Mesenchymal stem cell (in vitro differentiated cells and primary cell): ENCODE measurements at regions not wholly inside any gene's neighbourhood (a gene's known extent, or its start where the extent isn't known, plus 50 kb on each side); places are given as distances from the start of the nearest gene placed in this dataset.

Source experiments
- DNase-seq: peaks from one replicate; pipeline ENCODE4 v3.0.0-alpha.2; 2013
- H2AFZ ChIP-seq: one replicate; pipeline ENCODE4 v1.6.1; 2013; ENCODE audit warnings: low read depth, mild to moderate bottlenecking, control low read depth, inconsistent platforms, low read length, moderate library complexity
- H2AK5ac ChIP-seq: 2 replicates; pipeline ENCODE4 v1.6.1; 2013; ENCODE audit warnings: low read length, moderate library complexity, mild to moderate bottlenecking, inconsistent platforms; ENCODE audit not compliant: severe bottlenecking
- H2BK120ac ChIP-seq: one replicate; pipeline ENCODE4 v1.6.1; 2013; ENCODE audit warnings: low read depth, mild to moderate bottlenecking, inconsistent platforms, low read length, moderate library complexity
- H2BK12ac ChIP-seq, 2 experiments: one replicate each; pipeline ENCODE4 v1.6.1; 2013; ENCODE audit warnings: inconsistent platforms in 2 of 2, low read length in 2 of 2, mild to moderate bottlenecking in 2 of 2, moderate library complexity in 2 of 2, control low read depth in 1 of 2
- H2BK15ac ChIP-seq: one replicate; pipeline ENCODE4 v1.6.1; 2013; ENCODE audit warnings: mild to moderate bottlenecking, low read depth, inconsistent platforms; ENCODE audit not compliant: poor library complexity, severe bottlenecking
- H2BK5ac ChIP-seq: 2 replicates; pipeline ENCODE4 v1.6.1; 2013; ENCODE audit warnings: low read depth, mild to moderate bottlenecking, low read length, control low read depth, inconsistent platforms; ENCODE audit not compliant: poor library complexity, severe bottlenecking
- H3K14ac ChIP-seq, 2 experiments: one replicate each; pipeline ENCODE4 v1.6.1; 2013; ENCODE audit warnings: inconsistent platforms in 2 of 2, low read length in 2 of 2, control low read depth in 1 of 2, mild to moderate bottlenecking in 1 of 2, moderate library complexity in 1 of 2
- H3K18ac ChIP-seq, 2 experiments: one replicate each; pipeline ENCODE4 v1.6.1; 2013; ENCODE audit warnings: inconsistent platforms in 2 of 2, low read length in 2 of 2, control low read depth in 1 of 2, low read depth in 1 of 2, mild to moderate bottlenecking in 1 of 2
- H3K23ac ChIP-seq, 2 experiments: one replicate each; pipeline ENCODE4 v1.6.1; 2013; ENCODE audit warnings: inconsistent platforms in 2 of 2, low read length in 2 of 2, mild to moderate bottlenecking in 2 of 2, moderate library complexity in 2 of 2, control low read depth in 1 of 2
- H3K27ac ChIP-seq: 2 replicates; pipeline ENCODE4 v1.5.1; 2013; ENCODE audit warnings: mild to moderate bottlenecking, moderate library complexity, low read length, control low read depth, inconsistent platforms; ENCODE audit not compliant: poor library complexity, severe bottlenecking
- H3K27me3 ChIP-seq, 2 experiments: 2 replicates each; pipeline versions ENCODE4 v1.6.1 to v1.7.0; 2013; ENCODE audit warnings: low read length in 2 of 2, mild to moderate bottlenecking in 2 of 2, moderate library complexity in 2 of 2, control low read depth in 1 of 2, inconsistent platforms in 1 of 2; ENCODE audit not compliant: control insufficient read depth in 1 of 2, insufficient read depth in 1 of 2
- H3K36me3 ChIP-seq, 2 experiments: 2 replicates each; pipeline versions ENCODE4 v1.6.1 to v1.7.0; 2013; ENCODE audit warnings: low read length in 2 of 2, control low read depth in 1 of 2, inconsistent platforms in 1 of 2, low read depth in 1 of 2, mild to moderate bottlenecking in 1 of 2; ENCODE audit not compliant: insufficient read depth in 2 of 2, control insufficient read depth in 1 of 2
- H3K4ac ChIP-seq, 2 experiments: one replicate each; pipeline ENCODE4 v1.6.1; 2013; ENCODE audit warnings: inconsistent platforms in 2 of 2, low read length in 2 of 2, mild to moderate bottlenecking in 2 of 2, moderate library complexity in 2 of 2, control low read depth in 1 of 2, low read depth in 1 of 2
- H3K4me1 ChIP-seq: 2 replicates; pipeline ENCODE4 v1.6.1; 2013; ENCODE audit warnings: low read depth, low read length, control low read depth; ENCODE audit not compliant: control insufficient read depth, insufficient read depth
- H3K4me2 ChIP-seq: 2 replicates; pipeline ENCODE4 v1.6.1; 2013; ENCODE audit warnings: low read length, mild to moderate bottlenecking, inconsistent platforms; ENCODE audit not compliant: poor library complexity, severe bottlenecking
- H3K4me3 ChIP-seq, 2 experiments: 2 replicates each; pipeline versions ENCODE4 v1.5.1 to v1.7.0; 2013; ENCODE audit warnings: low read length in 2 of 2, mild to moderate bottlenecking in 2 of 2, control low read depth in 1 of 2, low read depth in 1 of 2; ENCODE audit not compliant: insufficient read depth in 1 of 2
- H3K79me1 ChIP-seq: replicated peaks from 2 replicates; pipeline ENCODE4 v1.6.1; 2013; ENCODE audit warnings: mild to moderate bottlenecking, control low read depth, low read length, inconsistent platforms; ENCODE audit not compliant: poor library complexity, severe bottlenecking
- H3K9ac ChIP-seq: 2 replicates; pipeline ENCODE4 v1.7.0; 2013; ENCODE audit warnings: mild to moderate bottlenecking, low read length, moderate library complexity
- H3K9me3 ChIP-seq: 2 replicates; pipeline ENCODE4 v1.7.0; 2013; ENCODE audit warnings: mild to moderate bottlenecking, low read length; ENCODE audit not compliant: control insufficient read depth
- H4K8ac ChIP-seq: one replicate; pipeline ENCODE4 v1.6.1; 2013; ENCODE audit warnings: inconsistent platforms, mild to moderate bottlenecking, low read length, moderate library complexity
- H4K91ac ChIP-seq: one replicate; pipeline ENCODE4 v1.6.1; 2013; ENCODE audit warnings: mild to moderate bottlenecking, low read length, inconsistent platforms
- WGBS: methylation state at CpG from one replicate; pipeline ENCODE4 v1.1.7; 2013; ENCODE audit warnings: mixed read lengths; 5-methylcytosine and 5-hydroxymethylcytosine counted together

DNA sequence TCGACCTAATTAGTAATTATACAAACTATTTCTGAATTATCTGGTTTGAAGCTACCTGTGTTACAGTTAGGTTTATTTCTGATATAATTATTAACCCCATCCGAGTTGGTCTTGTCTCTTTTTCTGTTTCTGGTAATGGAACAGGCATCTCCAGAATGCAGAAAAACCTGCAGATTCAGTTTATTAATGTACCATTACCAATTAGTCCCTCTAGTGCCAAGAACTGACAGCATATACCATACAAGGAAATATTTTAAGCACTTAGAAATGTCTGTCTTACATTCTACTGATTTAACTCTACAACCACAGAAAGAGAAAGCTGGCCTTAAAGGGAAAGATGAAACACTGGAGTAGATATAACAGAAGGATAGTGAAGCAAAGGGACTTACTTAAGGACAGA, 570.6 kb downstream of the CENPC start:
- no peaks in the 10 kb centered on the region for H3K4me1 ChIP-seq
- no peak for DNase-seq
- no peak overlapping the region for H2BK120ac ChIP-seq
- H3K9me3 ChIP-seq = no peaks in the 10 kb centered on the region
- peak overlapping the region; percentile 62 for H3K27ac ChIP-seq
- no peak overlapping the region for H3K23ac ChIP-seq
- no peak overlapping the region for H2AK5ac ChIP-seq
- no peak overlapping the region for H3K9ac ChIP-seq
- 100% methylated on average over 1 of the region's 2 CpGs for WGBS
- no peak overlapping the region for H3K18ac ChIP-seq
- no peak overlapping the region for H3K14ac ChIP-seq
- H3K4ac ChIP-seq = no peak overlapping the region
- H3K79me1 ChIP-seq = no peaks in the 10 kb centered on the region
- H3K36me3 ChIP-seq = no peaks in the 10 kb centered on the region
- H2BK5ac ChIP-seq = no peak overlapping the region
- no peak overlapping the region for H3K4me3 ChIP-seq
- no peak overlapping the region for H4K8ac ChIP-seq
- H3K4me2 ChIP-seq = no peak overlapping the region
- no peak overlapping the region for H2BK15ac ChIP-seq
- H4K91ac ChIP-seq = no peak overlapping the region
- H2AFZ ChIP-seq = no peak overlapping the region
- H3K27me3 ChIP-seq = no peaks in the 10 kb centered on the region
- no peak overlapping the region for H2BK12ac ChIP-seq

DNA sequence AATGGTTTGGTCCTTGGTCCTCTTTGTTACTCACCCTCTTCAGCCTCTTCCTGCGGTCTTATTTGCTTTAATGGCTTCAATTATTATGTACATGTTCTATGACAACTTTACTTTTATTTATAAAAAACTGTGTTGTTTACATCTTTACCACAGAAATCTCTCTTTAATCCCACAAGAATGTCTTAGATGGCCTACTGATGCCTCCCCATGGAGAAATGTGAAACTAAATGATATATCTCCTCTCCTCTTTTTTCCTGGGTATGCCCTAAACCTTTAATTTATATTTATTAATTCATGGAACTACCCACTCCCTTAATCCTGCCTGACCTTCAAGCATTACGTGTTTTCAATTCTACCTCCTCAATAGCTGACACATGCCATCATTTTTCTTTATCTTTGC, 573.2 kb downstream of the CENPC start:
- H2BK15ac ChIP-seq = no peak overlapping the region
- H3K79me1 ChIP-seq = no peaks in the 10 kb centered on the region
- no peak overlapping the region for H2BK12ac ChIP-seq
- no peak overlapping the region for H4K8ac ChIP-seq
- no peak overlapping the region for H3K23ac ChIP-seq
- H3K36me3 ChIP-seq = no peaks in the 10 kb centered on the region
- H3K18ac ChIP-seq = no peak overlapping the region
- DNase-seq = peak; percentile 30
- no peak overlapping the region for H3K9ac ChIP-seq
- H2AFZ ChIP-seq = no peak overlapping the region
- no peak overlapping the region for H3K4ac ChIP-seq
- H3K4me1 ChIP-seq = no peaks in the 10 kb centered on the region
- no peak overlapping the region for H2BK120ac ChIP-seq
- H3K4me2 ChIP-seq = no peak overlapping the region
- H2AK5ac ChIP-seq = no peak overlapping the region
- no peaks in the 10 kb centered on the region for H3K9me3 ChIP-seq
- no peak overlapping the region for H3K27ac ChIP-seq
- no peak overlapping the region for H3K4me3 ChIP-seq
- 91% methylated on average over 1 of the region's 2 CpGs for WGBS
- no peak overlapping the region for H2BK5ac ChIP-seq
- H3K14ac ChIP-seq = no peak overlapping the region
- H4K91ac ChIP-seq = no peak overlapping the region
- no peaks in the 10 kb centered on the region for H3K27me3 ChIP-seq

DNA sequence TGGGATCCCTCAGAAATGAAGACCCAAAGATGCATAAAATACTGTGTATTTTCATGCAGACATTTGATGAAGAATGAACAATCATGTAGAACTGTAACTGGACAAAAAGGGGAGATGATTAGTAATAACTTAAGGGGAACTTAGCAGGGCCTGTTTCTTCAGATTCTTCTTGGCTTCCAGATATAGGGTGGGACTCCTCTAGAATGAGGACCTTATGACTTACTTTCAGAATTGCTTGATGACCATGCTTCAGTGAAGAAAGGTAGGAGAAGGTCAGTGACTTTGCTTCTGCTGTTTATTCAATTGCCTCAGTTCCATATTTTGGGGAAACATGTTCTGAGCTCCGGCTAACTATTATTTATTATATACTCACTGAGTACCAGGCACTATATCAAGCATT, 580.8 kb downstream of the CENPC start:
- no peak overlapping the region for H4K8ac ChIP-seq
- no peaks in the 10 kb centered on the region for H3K79me1 ChIP-seq
- no peak overlapping the region for H4K91ac ChIP-seq
- H3K4me2 ChIP-seq = no peak overlapping the region
- no peak overlapping the region for H2BK12ac ChIP-seq
- H3K23ac ChIP-seq = no peak overlapping the region
- no peaks in the 10 kb centered on the region for H3K27me3 ChIP-seq
- H3K9me3 ChIP-seq = no peaks in the 10 kb centered on the region
- H2AFZ ChIP-seq = no peak overlapping the region
- WGBS = 100% methylated on average over 1 of the region's 1 CpG
- H3K14ac ChIP-seq = no peak overlapping the region
- H2BK120ac ChIP-seq = no peak overlapping the region
- no peak overlapping the region for H3K18ac ChIP-seq
- no peak overlapping the region for H3K4me3 ChIP-seq
- H3K4me1 ChIP-seq = no peaks in the 10 kb centered on the region
- H3K9ac ChIP-seq = no peak overlapping the region
- H2BK15ac ChIP-seq = no peak overlapping the region
- H3K4ac ChIP-seq = no peak overlapping the region
- H3K36me3 ChIP-seq = no peaks in the 10 kb centered on the region
- DNase-seq = no peak
- H2BK5ac ChIP-seq = no peak overlapping the region
- no peak overlapping the region for H3K27ac ChIP-seq
- no peak overlapping the region for H2AK5ac ChIP-seq

DNA sequence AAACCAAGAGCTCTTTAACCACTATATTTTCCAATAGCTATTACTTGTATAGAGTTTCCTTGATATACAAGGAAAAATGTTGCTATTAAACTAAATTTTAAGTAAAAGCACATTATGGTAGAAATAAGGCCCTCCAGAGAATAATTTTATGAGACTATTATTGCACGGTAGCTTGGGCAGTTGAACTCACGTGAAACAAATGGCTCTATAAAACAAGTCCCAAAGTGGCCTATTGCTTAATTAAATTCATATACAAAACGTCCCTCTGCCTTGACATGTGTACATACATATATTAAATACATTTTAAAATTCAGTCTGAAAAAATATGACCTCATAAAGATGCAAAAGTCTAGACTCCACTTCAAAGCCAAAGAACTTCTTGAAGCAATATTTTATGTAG, 582.2 kb downstream of the CENPC start:
- no peaks in the 10 kb centered on the region for H3K27me3 ChIP-seq
- WGBS = 93% methylated on average over 3 of the region's 3 CpGs
- no peak overlapping the region for H2BK5ac ChIP-seq
- H3K36me3 ChIP-seq = no peaks in the 10 kb centered on the region
- no peaks in the 10 kb centered on the region for H3K79me1 ChIP-seq
- no peak overlapping the region for H2AFZ ChIP-seq
- H3K9me3 ChIP-seq = no peaks in the 10 kb centered on the region
- H3K23ac ChIP-seq = no peak overlapping the region
- H2AK5ac ChIP-seq = no peak overlapping the region
- H4K8ac ChIP-seq = no peak overlapping the region
- H3K18ac ChIP-seq = no peak overlapping the region
- no peak overlapping the region for H2BK12ac ChIP-seq
- no peak overlapping the region for H4K91ac ChIP-seq
- H2BK15ac ChIP-seq = no peak overlapping the region
- no peak overlapping the region for H3K9ac ChIP-seq
- H2BK120ac ChIP-seq = no peak overlapping the region
- no peak for DNase-seq
- no peak overlapping the region for H3K4ac ChIP-seq
- H3K27ac ChIP-seq = no peak overlapping the region
- H3K4me2 ChIP-seq = no peak overlapping the region
- H3K4me1 ChIP-seq = no peaks in the 10 kb centered on the region
- H3K4me3 ChIP-seq = no peak overlapping the region
- H3K14ac ChIP-seq = no peak overlapping the region
